HCT116 (cell line): ENCODE measurements at regions not wholly inside any gene's neighbourhood (a gene's known extent, or its start where the extent isn't known, plus 50 kb on each side); places are given as distances from the start of the nearest gene placed in this dataset.

ENCODE experiments used
- ATAC-seq: fragments of 200-7000 bp; cut with Tn5 transposase; 2 replicates; pipeline ENCODE4 v1.9.1; 2020; ENCODE audit warnings: mild to moderate bottlenecking, moderate library complexity
- BruUV-seq: library from RNA; stranded (reverse); fragments of 400-500 nt; replicated peaks from 2 replicates; lab custom pipeline; 2021; lab: Mats Ljungman, UMichigan
- CTCF ChIA-PET: fragments of 300-600 bp; sonication (Branson Sonifier 250); formaldehyde crosslinking; loops from one replicate; lab custom pipeline; 2021; ENCODE audit warnings: antibody characterized with exemption; lab: Charles Lee
- POLR2A ChIA-PET: fragments of 300-600, 350-600 bp; sonication (Branson Sonifier 250); formaldehyde crosslinking; loops from one replicate; lab custom pipeline; 2021; ENCODE audit warnings: antibody characterized with exemption; lab: Charles Lee
- RAD21 ChIA-PET, 2 experiments: fragments of 300-600 bp; sonication (Branson Sonifier 250); formaldehyde crosslinking; loops; one replicate each; lab custom pipeline; 2023; ENCODE audit warnings: low total read pairs in 2 of 2; ENCODE audit not compliant: uncharacterized antibody in 2 of 2, unreplicated experiment in 2 of 2, low non-redundant PET in 1 of 2; lab: Charles Lee
- DNase-seq: peaks from one replicate; pipeline ENCODE4 v3.0.0-alpha.2; 2010; ENCODE audit warnings: low read depth, low spot score
- H2AFZ ChIP-seq: fragments of 200-600 bp; shearing (Covaris generic), sonication (generic); 2 replicates; pipeline ENCODE4 v1.6.1; 2017; ENCODE audit warnings: low read depth, mixed run types, mixed read lengths, antibody characterized with exemption, low read length; ENCODE audit not compliant: poor library complexity, severe bottlenecking
- H3K27ac ChIP-seq: 2 replicates; pipeline ENCODE4 v1.5.1; 2012; ENCODE audit warnings: low read depth, low read length
- H3K27me3 ChIP-seq: fragments of 200-600 bp; sonication (generic); 2 replicates; pipeline ENCODE4 v1.6.1; 2016; ENCODE audit warnings: mixed run types, low read length, mixed read lengths; ENCODE audit not compliant: insufficient read depth
- H3K36me3 ChIP-seq, 2 experiments: fragments of 200-500 bp in 1 of 2; fragments of 200-600 bp in 1 of 2; sonication (Bioruptor generic) in 1 of 2; sonication (generic) in 1 of 2; 2 replicates each; pipeline versions ENCODE4 v1.5.1 to v1.6.1; 2014 to 2016; ENCODE audit warnings: low read length in 2 of 2, inconsistent platforms in 1 of 2, mixed read lengths in 1 of 2, mixed run types in 1 of 2; ENCODE audit not compliant: insufficient read depth in 2 of 2, control insufficient read depth in 1 of 2
- H3K4me1 ChIP-seq, 2 experiments: fragments of 200-600 bp in 1 of 2; sonication (generic) in 1 of 2; 2 replicates each; pipeline versions ENCODE4 v1.5.1 to v1.6.1; 2012 to 2017; ENCODE audit warnings: low read length in 2 of 2, inconsistent platforms in 1 of 2, mild to moderate bottlenecking in 1 of 2, mixed read lengths in 1 of 2, mixed run types in 1 of 2, moderate library complexity in 1 of 2; ENCODE audit not compliant: insufficient read depth in 2 of 2, control insufficient read depth in 1 of 2
- H3K4me2 ChIP-seq: fragments of 200-600 bp; sonication (generic); 2 replicates; pipeline ENCODE4 v1.6.1; 2017; ENCODE audit warnings: mixed run types, low read length, mixed read lengths
- H3K4me3 ChIP-seq, 2 experiments: fragments of 200-600 bp in 1 of 2; sonication (generic) in 1 of 2; replicated peaks in 1 of 2; 2 replicates each; pipeline ENCODE4 v1.5.1; 2011 to 2016; ENCODE audit warnings: low read length in 2 of 2, control low read depth in 1 of 2, low read depth in 1 of 2, mild to moderate bottlenecking in 1 of 2, mixed read lengths in 1 of 2, mixed run types in 1 of 2
- H3K79me2 ChIP-seq: fragments of 200-600 bp; sonication (generic); 2 replicates; pipeline ENCODE4 v1.6.1; 2017; ENCODE audit warnings: mild to moderate bottlenecking, mixed run types, low read length, moderate library complexity, mixed read lengths; ENCODE audit not compliant: insufficient read depth
- H3K9ac ChIP-seq: fragments of 200-600 bp; sonication (generic); 2 replicates; pipeline ENCODE4 v1.6.1; 2016; ENCODE audit warnings: low read length, mixed read lengths
- H3K9me2 ChIP-seq: fragments of 200-600 bp; sonication (generic), shearing (Covaris generic); 2 replicates; pipeline ENCODE4 v1.6.1; 2017; ENCODE audit warnings: mixed run types, mild to moderate bottlenecking, moderate library complexity; ENCODE audit not compliant: insufficient read depth
- H3K9me3 ChIP-seq, 2 experiments: fragments of 200-500 bp in 1 of 2; fragments of 200-600 bp in 1 of 2; sonication (Bioruptor generic) in 1 of 2; sonication (generic) in 1 of 2; 2 replicates each; pipeline ENCODE4 v1.6.1; 2014 to 2017; ENCODE audit warnings: low read length in 2 of 2, mixed read lengths in 2 of 2, inconsistent platforms in 1 of 2, low read depth in 1 of 2, mild to moderate bottlenecking in 1 of 2, mixed run types in 1 of 2, moderate library complexity in 1 of 2; ENCODE audit not compliant: control insufficient read depth in 1 of 2, insufficient read depth in 1 of 2
- H4K20me1 ChIP-seq: fragments of 200-600 bp; sonication (generic), shearing (Covaris generic); 2 replicates; pipeline ENCODE4 v1.6.1; 2017; ENCODE audit warnings: mixed run types, mild to moderate bottlenecking, moderate library complexity; ENCODE audit not compliant: insufficient read depth
- CBX3 ChIP-seq: IDR thresholded peaks from 2 replicates; pipeline ENCODE4 v1.6.1; 2012; ENCODE audit warnings: low read depth
- CEBPB ChIP-seq: IDR thresholded peaks from 2 replicates; pipeline ENCODE4 v1.6.1; 2012; ENCODE audit warnings: low read depth
- ELF1 ChIP-seq: IDR thresholded peaks from 2 replicates; pipeline ENCODE4 v1.6.1; 2012; ENCODE audit warnings: low read depth, borderline replicate concordance
- EZH2phosphoT487 ChIP-seq: fragments of 200-600 bp; IDR thresholded peaks from 2 replicates; pipeline ENCODE4 v1.6.1; 2018; ENCODE audit warnings: antibody characterized with exemption, borderline replicate concordance
- FOSL1 ChIP-seq: IDR thresholded peaks from 2 replicates; pipeline ENCODE4 v1.6.1; 2012; ENCODE audit warnings: low read depth
- JUND ChIP-seq: IDR thresholded peaks from 2 replicates; pipeline ENCODE4 v1.6.1; 2012
- POLR2A ChIP-seq: IDR thresholded peaks from 2 replicates; pipeline ENCODE4 v1.7.0; 2011; ENCODE audit warnings: borderline replicate concordance; ENCODE audit not compliant: insufficient read depth, insufficient read length; ENCODE audit errors: extremely low read depth
- POLR2AphosphoS5 ChIP-seq: IDR thresholded peaks from 2 replicates; pipeline ENCODE4 v1.6.1; 2011; ENCODE audit warnings: mild to moderate bottlenecking, low read depth, low read length, moderate library complexity
- RAD21 ChIP-seq: IDR thresholded peaks from 2 replicates; pipeline ENCODE4 v1.6.1; 2012; ENCODE audit warnings: low read depth, mild to moderate bottlenecking
- SP1 ChIP-seq: IDR thresholded peaks from 2 replicates; pipeline ENCODE4 v1.6.1; 2012; ENCODE audit warnings: low read depth
- SRF ChIP-seq: IDR thresholded peaks from 2 replicates; pipeline ENCODE4 v1.6.1; 2012; ENCODE audit warnings: low read depth
- TCF7L2 ChIP-seq: IDR thresholded peaks from 2 replicates; pipeline ENCODE4 v1.7.0; 2011; ENCODE audit warnings: borderline replicate concordance, inconsistent platforms; ENCODE audit not compliant: insufficient read depth, insufficient read length; ENCODE audit errors: extremely low read depth
- YY1 ChIP-seq: IDR thresholded peaks from 2 replicates; pipeline ENCODE4 v1.6.1; 2011; ENCODE audit warnings: low read length, low read depth, moderate library complexity, mild to moderate bottlenecking; ENCODE audit not compliant: insufficient replicate concordance; ENCODE audit errors: extremely low read depth
- ZFX ChIP-seq: fragments of 450-650 bp; IDR thresholded peaks from 2 replicates; pipeline ENCODE4 v1.6.1; 2017
- ZNF274 ChIP-seq: fragments of 200-500 bp; sonication (Bioruptor generic); IDR thresholded peaks from 2 replicates; pipeline ENCODE4 v1.6.1; 2014; ENCODE audit warnings: mild to moderate bottlenecking, low read depth, low read length, inconsistent platforms
- intact Hi-C: fragments of 100-400 bp; cut with micrococcal nuclease; formaldehyde crosslinking; loops from 2 replicates; pipeline ENCODE4 v1.10.0; 2022
- TF ChIP-seq, protein P1 (sequence below): IDR thresholded peaks from 2 replicates; pipeline ENCODE4 v1.6.1; 2012
- TF ChIP-seq, protein P2 (sequence below): IDR thresholded peaks from 2 replicates; pipeline ENCODE4 v1.6.1; 2012
- TF ChIP-seq, protein P3 (sequence below): IDR thresholded peaks from 2 replicates; pipeline ENCODE4 v1.6.1; 2011; ENCODE audit warnings: mild to moderate bottlenecking, low read length, moderate library complexity; ENCODE audit not compliant: insufficient replicate concordance; ENCODE audit errors: extremely low read depth
- TF ChIP-seq, protein P4 (sequence below), 3 experiments: fragments of 200-600 bp in 1 of 3; sonication (generic) in 1 of 3; IDR thresholded peaks in 2 of 3; conservative IDR thresholded peaks in 1 of 3; 2 replicates each; pipeline ENCODE4 v1.5.1; 2012 to 2017; ENCODE audit warnings: low read depth in 2 of 3, low read length in 2 of 3, antibody characterized with exemption in 1 of 3, borderline replicate concordance in 1 of 3, control low read depth in 1 of 3, mild to moderate bottlenecking in 1 of 3, mixed read lengths in 1 of 3, mixed run types in 1 of 3, moderate library complexity in 1 of 3; ENCODE audit not compliant: insufficient read depth in 1 of 3
- TF ChIP-seq, protein P5 (sequence below): IDR thresholded peaks from 2 replicates; pipeline ENCODE4 v1.6.1; 2012; ENCODE audit warnings: low read depth

DNA sequence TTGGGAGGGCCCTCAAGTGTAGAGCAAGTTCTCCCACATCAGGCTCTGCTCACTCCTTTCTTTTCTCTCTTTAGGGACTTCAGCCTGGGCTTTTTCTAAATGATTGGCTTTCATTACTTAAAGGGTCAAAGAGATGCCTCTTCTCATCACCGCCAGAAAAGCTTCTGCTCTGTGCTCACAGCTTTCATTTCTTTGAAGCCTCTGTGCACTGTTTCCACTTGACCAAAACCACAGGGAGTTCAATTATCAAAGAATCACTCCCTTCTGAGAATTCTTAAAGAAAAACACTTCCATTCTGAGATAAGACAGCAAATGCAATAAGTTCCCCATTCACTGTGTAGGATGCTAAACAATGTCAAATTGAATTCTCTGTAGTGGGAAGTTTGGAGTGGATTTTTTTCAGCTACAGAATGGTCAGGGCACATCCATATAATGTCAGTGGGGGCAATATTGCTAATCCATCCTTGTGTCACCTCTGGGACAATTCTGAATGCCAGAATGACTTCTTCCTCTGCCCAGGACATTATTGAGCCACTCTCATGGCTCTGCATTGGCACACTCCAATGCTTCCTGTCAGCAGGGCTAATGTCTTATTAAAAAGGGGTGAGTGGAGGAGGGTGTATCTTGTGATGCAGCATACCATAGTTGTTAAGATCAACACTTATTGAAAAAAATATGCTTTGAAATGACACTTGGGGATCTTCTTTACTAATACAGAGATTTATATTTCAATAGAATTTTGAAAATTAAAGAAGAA, 217.6 kb downstream of the SNCA start:
- intact Hi-C loops = no loop called here
- Histone ChIP-seq H4K20me1 (no peaks in the 10 kb centered on the region), H3K4me2 (no peak overlapping the region), H3K4me3 (no peak overlapping the region), H3K79me2 (no peaks in the 10 kb centered on the region), H3K9me3 (no peaks in the 10 kb centered on the region), H2AFZ (no peak overlapping the region), H3K27me3 (no peaks in the 10 kb centered on the region), H3K27ac (no peak overlapping the region), H3K9ac (no peak overlapping the region), H3K36me3 (no peaks in the 10 kb centered on the region), H3K9me2 (no peaks in the 10 kb centered on the region), H3K4me1 (no peaks in the 10 kb centered on the region)
- POLR2A ChIA-PET = no interaction called here
- BruUV-seq = no TSS peak
- TF ChIP-seq POLR2A = no peak
- no peak for TF ChIP-seq ELF1
- TF ChIP-seq, protein P1, sequence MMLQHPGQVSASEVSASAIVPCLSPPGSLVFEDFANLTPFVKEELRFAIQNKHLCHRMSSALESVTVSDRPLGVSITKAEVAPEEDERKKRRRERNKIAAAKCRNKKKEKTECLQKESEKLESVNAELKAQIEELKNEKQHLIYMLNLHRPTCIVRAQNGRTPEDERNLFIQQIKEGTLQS = no peak
- no peak for TF ChIP-seq CEBPB
- TF ChIP-seq, protein P2, sequence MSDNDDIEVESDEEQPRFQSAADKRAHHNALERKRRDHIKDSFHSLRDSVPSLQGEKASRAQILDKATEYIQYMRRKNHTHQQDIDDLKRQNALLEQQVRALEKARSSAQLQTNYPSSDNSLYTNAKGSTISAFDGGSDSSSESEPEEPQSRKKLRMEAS = no peak
- TF ChIP-seq, protein P3, sequence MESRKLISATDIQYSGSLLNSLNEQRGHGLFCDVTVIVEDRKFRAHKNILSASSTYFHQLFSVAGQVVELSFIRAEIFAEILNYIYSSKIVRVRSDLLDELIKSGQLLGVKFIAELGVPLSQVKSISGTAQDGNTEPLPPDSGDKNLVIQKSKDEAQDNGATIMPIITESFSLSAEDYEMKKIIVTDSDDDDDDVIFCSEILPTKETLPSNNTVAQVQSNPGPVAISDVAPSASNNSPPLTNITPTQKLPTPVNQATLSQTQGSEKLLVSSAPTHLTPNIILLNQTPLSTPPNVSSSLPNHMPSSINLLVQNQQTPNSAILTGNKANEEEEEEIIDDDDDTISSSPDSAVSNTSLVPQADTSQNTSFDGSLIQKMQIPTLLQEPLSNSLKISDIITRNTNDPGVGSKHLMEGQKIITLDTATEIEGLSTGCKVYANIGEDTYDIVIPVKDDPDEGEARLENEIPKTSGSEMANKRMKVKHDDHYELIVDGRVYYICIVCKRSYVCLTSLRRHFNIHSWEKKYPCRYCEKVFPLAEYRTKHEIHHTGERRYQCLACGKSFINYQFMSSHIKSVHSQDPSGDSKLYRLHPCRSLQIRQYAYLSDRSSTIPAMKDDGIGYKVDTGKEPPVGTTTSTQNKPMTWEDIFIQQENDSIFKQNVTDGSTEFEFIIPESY = no peak
- no peak for TF ChIP-seq SRF
- TF ChIP-seq ZNF274 = no peak
- TF ChIP-seq CBX3 = no peak
- no peak for TF ChIP-seq YY1
- no peak for TF ChIP-seq POLR2AphosphoS5
- TF ChIP-seq ZFX = no peak
- TF ChIP-seq, protein P4, sequence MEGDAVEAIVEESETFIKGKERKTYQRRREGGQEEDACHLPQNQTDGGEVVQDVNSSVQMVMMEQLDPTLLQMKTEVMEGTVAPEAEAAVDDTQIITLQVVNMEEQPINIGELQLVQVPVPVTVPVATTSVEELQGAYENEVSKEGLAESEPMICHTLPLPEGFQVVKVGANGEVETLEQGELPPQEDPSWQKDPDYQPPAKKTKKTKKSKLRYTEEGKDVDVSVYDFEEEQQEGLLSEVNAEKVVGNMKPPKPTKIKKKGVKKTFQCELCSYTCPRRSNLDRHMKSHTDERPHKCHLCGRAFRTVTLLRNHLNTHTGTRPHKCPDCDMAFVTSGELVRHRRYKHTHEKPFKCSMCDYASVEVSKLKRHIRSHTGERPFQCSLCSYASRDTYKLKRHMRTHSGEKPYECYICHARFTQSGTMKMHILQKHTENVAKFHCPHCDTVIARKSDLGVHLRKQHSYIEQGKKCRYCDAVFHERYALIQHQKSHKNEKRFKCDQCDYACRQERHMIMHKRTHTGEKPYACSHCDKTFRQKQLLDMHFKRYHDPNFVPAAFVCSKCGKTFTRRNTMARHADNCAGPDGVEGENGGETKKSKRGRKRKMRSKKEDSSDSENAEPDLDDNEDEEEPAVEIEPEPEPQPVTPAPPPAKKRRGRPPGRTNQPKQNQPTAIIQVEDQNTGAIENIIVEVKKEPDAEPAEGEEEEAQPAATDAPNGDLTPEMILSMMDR (IDR thresholded peaks at IDR 0.05 in 2 of 3, conservative IDR thresholded peaks at IDR 0.05 in 1 of 3; ENCODE audit: borderline replicate concordance in 1 of 3, insufficient read depth in 1 of 3, low read depth in 2 of 3, low read length in 2 of 3) = no peak
- no peak for TF ChIP-seq SP1
- no peak for TF ChIP-seq JUND
- TF ChIP-seq, protein P5, sequence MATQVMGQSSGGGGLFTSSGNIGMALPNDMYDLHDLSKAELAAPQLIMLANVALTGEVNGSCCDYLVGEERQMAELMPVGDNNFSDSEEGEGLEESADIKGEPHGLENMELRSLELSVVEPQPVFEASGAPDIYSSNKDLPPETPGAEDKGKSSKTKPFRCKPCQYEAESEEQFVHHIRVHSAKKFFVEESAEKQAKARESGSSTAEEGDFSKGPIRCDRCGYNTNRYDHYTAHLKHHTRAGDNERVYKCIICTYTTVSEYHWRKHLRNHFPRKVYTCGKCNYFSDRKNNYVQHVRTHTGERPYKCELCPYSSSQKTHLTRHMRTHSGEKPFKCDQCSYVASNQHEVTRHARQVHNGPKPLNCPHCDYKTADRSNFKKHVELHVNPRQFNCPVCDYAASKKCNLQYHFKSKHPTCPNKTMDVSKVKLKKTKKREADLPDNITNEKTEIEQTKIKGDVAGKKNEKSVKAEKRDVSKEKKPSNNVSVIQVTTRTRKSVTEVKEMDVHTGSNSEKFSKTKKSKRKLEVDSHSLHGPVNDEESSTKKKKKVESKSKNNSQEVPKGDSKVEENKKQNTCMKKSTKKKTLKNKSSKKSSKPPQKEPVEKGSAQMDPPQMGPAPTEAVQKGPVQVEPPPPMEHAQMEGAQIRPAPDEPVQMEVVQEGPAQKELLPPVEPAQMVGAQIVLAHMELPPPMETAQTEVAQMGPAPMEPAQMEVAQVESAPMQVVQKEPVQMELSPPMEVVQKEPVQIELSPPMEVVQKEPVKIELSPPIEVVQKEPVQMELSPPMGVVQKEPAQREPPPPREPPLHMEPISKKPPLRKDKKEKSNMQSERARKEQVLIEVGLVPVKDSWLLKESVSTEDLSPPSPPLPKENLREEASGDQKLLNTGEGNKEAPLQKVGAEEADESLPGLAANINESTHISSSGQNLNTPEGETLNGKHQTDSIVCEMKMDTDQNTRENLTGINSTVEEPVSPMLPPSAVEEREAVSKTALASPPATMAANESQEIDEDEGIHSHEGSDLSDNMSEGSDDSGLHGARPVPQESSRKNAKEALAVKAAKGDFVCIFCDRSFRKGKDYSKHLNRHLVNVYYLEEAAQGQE = no peak
- TF ChIP-seq TCF7L2 = no peak
- TF ChIP-seq EZH2phosphoT487 = no peak
- TF ChIP-seq FOSL1 = no peak
- no peak for TF ChIP-seq RAD21
- ATAC-seq (no peak), DNase-seq (no peak)
- CTCF ChIA-PET = no interaction called here
- RAD21 ChIA-PET = no interaction called here
